ENCODE measurements at regions not wholly inside any gene's neighbourhood (a gene's known extent, or its start where the extent isn't known, plus 50 kb on each side); places are given as distances from the start of the nearest gene placed in this dataset.

GRCh38 chr17:21523497-21524210 lies 147.5 kb downstream of the KCNJ12 start:
- TF ChIP-seq POLR2A (IDR thresholded peaks at IDR 0.05) = no peak
- no peak for TF ChIP-seq CTCF (IDR thresholded peaks at IDR 0.05)
- TF ChIP-seq POLR2AphosphoS5 (IDR thresholded peaks at IDR 0.05) = no peak
- DNase-seq (ENCODE audit: low spot score in 2 of 2) = no peak
- intact Hi-C loops (cut with DNase I; ENCODE audit: low total_unique reads) = no loop called here

GRCh38 chr17:21524211-21524591 lies 148.0 kb downstream of the KCNJ12 start:
- no peaks in the 10 kb centered on the region for H3K4me1 ChIP-seq
- no peak overlapping the region for H3K27ac ChIP-seq
- DNase-seq (ENCODE audit: low spot score in 2 of 2) = no peak
- TF ChIP-seq CTCF (IDR thresholded peaks at IDR 0.05) (no peak), POLR2AphosphoS5 (IDR thresholded peaks at IDR 0.05) (no peak), POLR2A (IDR thresholded peaks at IDR 0.05) (no peak)
- H3K4me3 ChIP-seq = no peak overlapping the region
- H3K27me3 ChIP-seq = no peaks in the 10 kb centered on the region
- H3K36me3 ChIP-seq = no peaks in the 10 kb centered on the region
- intact Hi-C loops (cut with DNase I; ENCODE audit: low total_unique reads) = no loop called here
- H3K9me3 ChIP-seq = no peaks in the 10 kb centered on the region

More at GRCh38 chr17:21523497-21524210, 147.5 kb downstream of the KCNJ12 start:
- Histone ChIP-seq H3K27ac (no peak overlapping the region), H3K9me3 (no peaks in the 10 kb centered on the region), H3K4me3 (no peak overlapping the region), H3K27me3 (no peaks in the 10 kb centered on the region), H3K4me1 (no peaks in the 10 kb centered on the region), H3K36me3 (no peaks in the 10 kb centered on the region)

GRCh38 chr17:21525464-21526130 lies 149.4 kb downstream of the KCNJ12 start:
- H3K4me3 ChIP-seq = no peak overlapping the region
- no peaks in the 10 kb centered on the region for H3K36me3 ChIP-seq
- no peak for DNase-seq (ENCODE audit: low spot score in 2 of 2)
- TF ChIP-seq POLR2A (IDR thresholded peaks at IDR 0.05) = no peak
- TF ChIP-seq POLR2AphosphoS5 (IDR thresholded peaks at IDR 0.05) = no peak
- TF ChIP-seq CTCF (IDR thresholded peaks at IDR 0.05) = no peak
- no peaks in the 10 kb centered on the region for H3K9me3 ChIP-seq
- no peaks in the 10 kb centered on the region for H3K27me3 ChIP-seq
- intact Hi-C loops (cut with DNase I; ENCODE audit: low total_unique reads) = no loop called here
- H3K4me1 ChIP-seq = no peaks in the 10 kb centered on the region
- H3K27ac ChIP-seq = no peak overlapping the region

- no peak for TF ChIP-seq POLR2A (IDR thresholded peaks at IDR 0.05)
- no peak for TF ChIP-seq POLR2AphosphoS5 (IDR thresholded peaks at IDR 0.05)
- TF ChIP-seq CTCF (IDR thresholded peaks at IDR 0.05) = no peak
- H3K9me3 ChIP-seq = no peaks in the 10 kb centered on the region
- H3K4me1 ChIP-seq = no peaks in the 10 kb centered on the region
- no peak for DNase-seq (ENCODE audit: low spot score in 2 of 2)
- no peaks in the 10 kb centered on the region for H3K27me3 ChIP-seq
- H3K36me3 ChIP-seq = no peaks in the 10 kb centered on the region
- no peak overlapping the region for H3K4me3 ChIP-seq
- intact Hi-C loops (cut with DNase I; ENCODE audit: low total_unique reads) = no loop called here
- no peak overlapping the region for H3K27ac ChIP-seq
Measured at GRCh38 chr17:21528031-21528695, 152.0 kb downstream of the KCNJ12 start.

GRCh38 chr17:21530311-21530710 lies 154.2 kb downstream of the KCNJ12 start:
- no peaks in the 10 kb centered on the region for H3K9me3 ChIP-seq
- no peak overlapping the region for H3K4me3 ChIP-seq
- no peak overlapping the region for H3K27ac ChIP-seq
- no peak for DNase-seq (ENCODE audit: low spot score in 2 of 2)
- no peaks in the 10 kb centered on the region for H3K4me1 ChIP-seq
- H3K27me3 ChIP-seq = no peaks in the 10 kb centered on the region
- intact Hi-C loops (cut with DNase I; ENCODE audit: low total_unique reads) = no loop called here
- TF ChIP-seq CTCF (IDR thresholded peaks at IDR 0.05) = no peak
- no peak for TF ChIP-seq POLR2A (IDR thresholded peaks at IDR 0.05)
- no peak for TF ChIP-seq POLR2AphosphoS5 (IDR thresholded peaks at IDR 0.05)
- H3K36me3 ChIP-seq = no peaks in the 10 kb centered on the region

Measured in breast epithelium (tissue), 4 donors.